Fibroblast of lung (primary cell): ENCODE measurements at regions not wholly inside any gene's neighbourhood (a gene's known extent, or its start where the extent isn't known, plus 50 kb on each side); places are given as distances from the start of the nearest gene placed in this dataset.

Source experiments
- DNase-seq, 2 donors: peaks; one replicate each; pipeline versions ENCODE4 v3.0.0 to v3.0.0-alpha.2; 2010; ENCODE audit warnings: low read depth in 2 of 2
- H2AFZ ChIP-seq: 2 replicates; pipeline ENCODE4 v1.5.1; 2012; ENCODE audit warnings: low read length, control low read depth, inconsistent platforms
- H3K27ac ChIP-seq: 2 replicates; pipeline ENCODE4 v1.5.1; 2011; ENCODE audit warnings: low read length, control low read depth; ENCODE audit not compliant: insufficient read depth
- H3K27me3 ChIP-seq: 2 replicates; pipeline ENCODE4 v1.5.1; 2011; ENCODE audit warnings: mild to moderate bottlenecking, low read length; ENCODE audit not compliant: control insufficient read depth, insufficient read depth
- H3K36me3 ChIP-seq: 2 replicates; pipeline ENCODE4 v1.5.1; 2011; ENCODE audit warnings: low read length; ENCODE audit not compliant: control insufficient read depth, insufficient read depth
- H3K4me1 ChIP-seq: 2 replicates; pipeline ENCODE4 v1.5.1; 2011; ENCODE audit warnings: low read length; ENCODE audit not compliant: control insufficient read depth, insufficient read depth; ENCODE audit errors: extremely low read depth
- H3K4me2 ChIP-seq: 2 replicates; pipeline ENCODE4 v1.5.1; 2011; ENCODE audit warnings: low read length, control low read depth; ENCODE audit not compliant: insufficient read depth; ENCODE audit errors: extremely low read depth
- H3K4me3 ChIP-seq, 4 experiments: fragments of 200-600 bp in 1 of 4; sonication (generic) in 1 of 4; replicated peaks in 1 of 4; 2 replicates each; pipeline ENCODE4 v1.5.1; 2011 to 2016; ENCODE audit warnings: low read length in 4 of 4, low read depth in 3 of 4, mild to moderate bottlenecking in 3 of 4, control low read depth in 2 of 4, inconsistent platforms in 1 of 4, mixed read lengths in 1 of 4; ENCODE audit not compliant: insufficient read depth in 1 of 4; ENCODE audit errors: control extremely low read depth in 1 of 4
- H3K79me2 ChIP-seq: 2 replicates; pipeline ENCODE4 v1.5.1; 2012; ENCODE audit warnings: mild to moderate bottlenecking, low read length, inconsistent platforms; ENCODE audit not compliant: control insufficient read depth, insufficient read depth
- H3K9ac ChIP-seq: 2 replicates; pipeline ENCODE4 v1.5.1; 2011; ENCODE audit warnings: mild to moderate bottlenecking, low read length, control low read depth; ENCODE audit not compliant: insufficient read depth
- H3K9me3 ChIP-seq: 2 replicates; pipeline ENCODE4 v1.5.1; 2012; ENCODE audit warnings: low read depth, low read length; ENCODE audit not compliant: control insufficient read depth, insufficient read depth
- H4K20me1 ChIP-seq: 2 replicates; pipeline ENCODE4 v1.5.1; 2011; ENCODE audit warnings: low read length; ENCODE audit not compliant: control insufficient read depth, insufficient read depth; ENCODE audit errors: extremely low read depth
- EZH2 ChIP-seq: IDR thresholded peaks from 2 replicates; pipeline ENCODE4 v1.5.1; 2012; ENCODE audit warnings: low read length, control low read depth, mild to moderate bottlenecking; ENCODE audit errors: missing control alignments
- TF ChIP-seq, protein P1 (sequence below), 2 donors: IDR thresholded peaks in 1 of 2; conservative IDR thresholded peaks in 1 of 2; 1 replicate in 1 of 2; 2 replicates in 1 of 2; pipeline ENCODE4 v1.5.1; 2011 to 2012; ENCODE audit warnings: low read length in 2 of 2, control low read depth in 1 of 2, inconsistent platforms in 1 of 2, low read depth in 1 of 2, mild to moderate bottlenecking in 1 of 2

DNA sequence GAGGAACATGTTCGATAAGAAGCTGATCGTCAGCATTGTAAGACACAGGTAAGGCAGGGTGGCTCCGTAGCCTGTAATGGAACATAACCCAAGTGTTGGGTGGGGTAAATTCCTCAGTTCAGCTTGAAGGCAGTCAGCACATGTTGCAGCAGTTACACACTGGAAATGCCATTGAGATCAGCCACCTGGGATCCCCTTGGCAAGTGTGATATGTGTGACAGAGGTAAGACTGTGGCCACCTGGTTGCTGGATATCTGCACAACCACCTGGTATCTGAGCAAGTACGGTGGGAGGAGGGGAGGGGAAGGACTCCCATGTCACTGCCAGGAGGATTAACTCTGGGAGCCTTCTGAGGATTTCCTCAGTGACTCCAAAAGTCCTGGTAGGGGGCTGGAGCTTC lies 158.0 kb upstream of the CAND1 start:
- no peaks in the 10 kb centered on the region for H3K9me3 ChIP-seq
- H2AFZ ChIP-seq: no peak overlapping the region
- no peaks in the 10 kb centered on the region for H4K20me1 ChIP-seq
- H3K27me3 ChIP-seq: no peaks in the 10 kb centered on the region
- H3K9ac ChIP-seq: no peak overlapping the region
- H3K79me2 ChIP-seq: no peaks in the 10 kb centered on the region
- no peak overlapping the region for H3K4me2 ChIP-seq
- H3K4me3 ChIP-seq: no peak overlapping the region
- no peak overlapping the region for H3K27ac ChIP-seq
- no peaks in the 10 kb centered on the region for H3K4me1 ChIP-seq
- TF ChIP-seq, protein P1, sequence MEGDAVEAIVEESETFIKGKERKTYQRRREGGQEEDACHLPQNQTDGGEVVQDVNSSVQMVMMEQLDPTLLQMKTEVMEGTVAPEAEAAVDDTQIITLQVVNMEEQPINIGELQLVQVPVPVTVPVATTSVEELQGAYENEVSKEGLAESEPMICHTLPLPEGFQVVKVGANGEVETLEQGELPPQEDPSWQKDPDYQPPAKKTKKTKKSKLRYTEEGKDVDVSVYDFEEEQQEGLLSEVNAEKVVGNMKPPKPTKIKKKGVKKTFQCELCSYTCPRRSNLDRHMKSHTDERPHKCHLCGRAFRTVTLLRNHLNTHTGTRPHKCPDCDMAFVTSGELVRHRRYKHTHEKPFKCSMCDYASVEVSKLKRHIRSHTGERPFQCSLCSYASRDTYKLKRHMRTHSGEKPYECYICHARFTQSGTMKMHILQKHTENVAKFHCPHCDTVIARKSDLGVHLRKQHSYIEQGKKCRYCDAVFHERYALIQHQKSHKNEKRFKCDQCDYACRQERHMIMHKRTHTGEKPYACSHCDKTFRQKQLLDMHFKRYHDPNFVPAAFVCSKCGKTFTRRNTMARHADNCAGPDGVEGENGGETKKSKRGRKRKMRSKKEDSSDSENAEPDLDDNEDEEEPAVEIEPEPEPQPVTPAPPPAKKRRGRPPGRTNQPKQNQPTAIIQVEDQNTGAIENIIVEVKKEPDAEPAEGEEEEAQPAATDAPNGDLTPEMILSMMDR (conservative IDR thresholded peaks at IDR 0.05 in 1 of 2, IDR thresholded peaks at IDR 0.05 in 1 of 2; ENCODE audit: low read depth in 1 of 2, low read length in 2 of 2): no peak
- no peak for TF ChIP-seq EZH2
- no peaks in the 10 kb centered on the region for H3K36me3 ChIP-seq
- no peak for DNase-seq

DNA sequence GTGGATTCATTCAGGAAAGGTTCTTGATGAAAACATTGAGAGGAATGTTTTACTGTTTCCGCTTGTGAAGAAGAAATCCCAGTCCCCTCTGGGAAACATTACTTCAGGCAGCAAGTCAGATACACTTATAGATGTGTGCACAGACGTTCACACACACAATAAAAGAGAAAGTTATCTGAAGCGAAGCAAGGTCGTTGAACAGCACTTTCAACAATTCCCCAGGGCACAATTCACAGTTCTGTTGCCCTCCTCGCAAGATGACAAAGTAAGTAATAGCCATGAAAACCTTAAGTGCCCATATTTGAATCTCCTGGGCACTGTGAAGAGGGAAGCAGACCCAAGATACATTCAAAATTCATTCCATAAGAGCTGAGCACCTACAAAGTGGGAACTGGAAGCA lies 156.6 kb upstream of the CAND1 start:
- no peak for TF ChIP-seq EZH2
- TF ChIP-seq, protein P1 (conservative IDR thresholded peaks at IDR 0.05 in 1 of 2, IDR thresholded peaks at IDR 0.05 in 1 of 2; ENCODE audit: low read depth in 1 of 2, low read length in 2 of 2): no peak
- Histone ChIP-seq H2AFZ (no peak overlapping the region), H3K9ac (no peak overlapping the region), H3K4me3 (no peak overlapping the region), H3K27ac (no peak overlapping the region), H4K20me1 (no peaks in the 10 kb centered on the region), H3K27me3 (no peaks in the 10 kb centered on the region), H3K79me2 (no peaks in the 10 kb centered on the region), H3K36me3 (no peaks in the 10 kb centered on the region), H3K4me2 (no peak overlapping the region), H3K4me1 (no peaks in the 10 kb centered on the region), H3K9me3 (no peaks in the 10 kb centered on the region)
- DNase-seq: no peak

DNA sequence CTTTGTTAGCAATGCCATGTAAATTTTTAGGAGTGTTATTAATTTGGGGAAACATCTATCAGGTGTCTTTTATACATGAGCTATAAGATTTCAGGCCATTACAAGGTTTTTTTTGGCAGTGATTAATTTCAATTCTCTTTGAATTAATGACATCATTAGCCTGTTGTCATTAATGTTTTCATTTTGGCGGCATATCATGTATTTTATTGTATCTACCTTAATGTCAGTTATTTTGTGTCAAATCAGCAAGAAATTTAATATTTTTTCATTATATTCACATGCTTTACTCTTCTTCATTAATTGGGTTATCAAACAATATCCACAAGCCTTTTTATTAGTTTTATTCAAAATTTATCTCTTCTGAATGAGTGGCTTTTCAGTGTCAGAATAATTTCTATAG lies 153.0 kb upstream of the CAND1 start:
- Histone ChIP-seq H3K36me3 (no peaks in the 10 kb centered on the region), H2AFZ (no peak overlapping the region), H3K27ac (no peak overlapping the region), H4K20me1 (no peaks in the 10 kb centered on the region), H3K27me3 (no peaks in the 10 kb centered on the region), H3K4me3 (no peak overlapping the region), H3K79me2 (no peaks in the 10 kb centered on the region), H3K9ac (no peak overlapping the region), H3K4me1 (no peaks in the 10 kb centered on the region), H3K4me2 (no peak overlapping the region), H3K9me3 (no peaks in the 10 kb centered on the region)
- TF ChIP-seq, protein P1 (conservative IDR thresholded peaks at IDR 0.05 in 1 of 2, IDR thresholded peaks at IDR 0.05 in 1 of 2; ENCODE audit: low read depth in 1 of 2, low read length in 2 of 2): no peak
- no peak for TF ChIP-seq EZH2
- DNase-seq: no peak
